ENCODE measurements at regions not wholly inside any gene's neighbourhood (a gene's known extent, or its start where the extent isn't known, plus 50 kb on each side); places are given as distances from the start of the nearest gene placed in this dataset.

- TF ChIP-seq CEBPB (IDR thresholded peaks at IDR 0.05; ENCODE audit: low read depth, low read length) (no peak), CTCF (conservative IDR thresholded peaks at IDR 0.05; ENCODE audit: low read depth, low read length) (no peak), MXI1 (IDR thresholded peaks at IDR 0.05; ENCODE audit: borderline replicate concordance, low read depth, low read length) (no peak), RCOR1 (IDR thresholded peaks at IDR 0.05; ENCODE audit: insufficient replicate concordance, low read length) (no peak), POLR2A (IDR thresholded peaks at IDR 0.05; ENCODE audit: low read depth, low read length) (no peak), MAZ (IDR thresholded peaks at IDR 0.05; ENCODE audit: borderline replicate concordance, low read depth, low read length) (no peak), ELK1 (IDR thresholded peaks at IDR 0.05; ENCODE audit: borderline replicate concordance, low read depth, low read length) (no peak), SMC3 (IDR thresholded peaks at IDR 0.05; ENCODE audit: low read depth, low read length) (no peak), RAD21 (IDR thresholded peaks at IDR 0.05; ENCODE audit: low read length) (no peak), USF2 (IDR thresholded peaks at IDR 0.05; ENCODE audit: low read depth, low read length) (no peak), NFE2L2 (IDR thresholded peaks at IDR 0.05; ENCODE audit: low read depth, low read length) (no peak)
Measured at GRCh38 chr10:108662975-108663374, 1260.3 kb downstream of the XPNPEP1 start.

Measured in IMR-90 (cell line).